GM13976 (cell line): ENCODE measurements at regions not wholly inside any gene's neighbourhood (a gene's known extent, or its start where the extent isn't known, plus 50 kb on each side); places are given as distances from the start of the nearest gene placed in this dataset.
"Not testable (repeated sequence)": the region's sequence is repeated elsewhere in the genome, so short reads cannot be mapped to it uniquely, and the experiment has no call there.

Source experiments
- DNase-seq: peaks from one replicate; pipeline ENCODE4 v3.0.0; 2012; ENCODE audit warnings: low spot score
- CTCF ChIP-seq: IDR thresholded peaks from 2 replicates; pipeline ENCODE4 v1.5.1; 2012; ENCODE audit warnings: borderline replicate concordance, mild to moderate bottlenecking; ENCODE audit not compliant: insufficient read depth; ENCODE audit errors: extremely low read depth, missing control alignments, control extremely low read depth
- in situ Hi-C: fragments of 300-500 bp; cut with MboI; formaldehyde crosslinking; loops from one replicate; pipeline ENCODE4 v1.12.0; 2022; ENCODE audit warnings: low sequenced_read_pairs, mixed read lengths, inconsistent platforms; ENCODE audit not compliant: unreplicated experiment

GRCh38 chr1:229013981-229014380 is 256.9 kb upstream of the RAB4A start:
- no peak for DNase-seq
- TF ChIP-seq CTCF: no peak
- in situ Hi-C loops: no loop called here

DNA sequence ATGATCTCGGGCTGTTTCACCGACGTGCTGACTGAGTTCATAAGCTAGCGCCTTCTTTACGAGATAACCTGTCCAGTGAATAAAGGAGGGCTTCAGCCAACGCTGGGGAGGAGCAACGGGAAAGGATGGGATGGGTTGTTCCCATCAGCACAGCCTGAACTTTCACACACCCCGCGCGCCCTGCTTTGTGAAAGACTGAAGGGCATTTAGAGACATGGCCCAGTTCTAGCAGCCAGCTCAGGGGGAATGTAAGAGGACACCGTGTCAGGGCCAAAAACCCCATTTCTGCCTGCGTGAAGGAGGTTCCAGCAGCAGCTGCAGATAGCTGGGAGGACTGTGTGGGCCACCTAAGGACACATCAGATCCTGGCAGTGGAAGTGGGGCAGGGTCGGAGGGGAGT is 255.1 kb upstream of the RAB4A start:
- no peak for DNase-seq
- in situ Hi-C loops: no loop called here
- no peak for TF ChIP-seq CTCF

DNA sequence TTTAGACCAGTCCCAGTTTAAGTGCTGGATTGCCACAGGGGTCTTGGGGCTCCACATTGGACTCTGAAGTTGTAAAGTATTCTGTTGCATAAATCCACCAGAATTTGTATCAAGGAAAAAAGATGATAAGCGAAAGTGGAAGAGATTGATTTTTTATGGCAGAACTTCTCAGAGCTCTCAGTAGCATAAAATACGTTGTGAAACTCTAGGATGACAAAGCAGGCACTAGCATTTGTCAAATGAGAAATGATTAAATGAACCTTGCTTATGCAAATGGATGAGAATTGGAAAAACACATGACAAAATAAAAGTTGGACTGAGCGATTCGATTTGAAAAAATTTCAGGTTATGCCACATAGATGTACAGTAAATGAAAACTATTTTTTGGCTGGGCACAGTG is 253.8 kb upstream of the RAB4A start:
- DNase-seq: no peak
- in situ Hi-C loops: no loop called here
- TF ChIP-seq CTCF: no peak

- in situ Hi-C loops: no loop called here
- no peak for DNase-seq
- no peak for TF ChIP-seq CTCF
Measured at GRCh38 chr1:229018674-229019295, 252.1 kb upstream of the RAB4A start.

DNA sequence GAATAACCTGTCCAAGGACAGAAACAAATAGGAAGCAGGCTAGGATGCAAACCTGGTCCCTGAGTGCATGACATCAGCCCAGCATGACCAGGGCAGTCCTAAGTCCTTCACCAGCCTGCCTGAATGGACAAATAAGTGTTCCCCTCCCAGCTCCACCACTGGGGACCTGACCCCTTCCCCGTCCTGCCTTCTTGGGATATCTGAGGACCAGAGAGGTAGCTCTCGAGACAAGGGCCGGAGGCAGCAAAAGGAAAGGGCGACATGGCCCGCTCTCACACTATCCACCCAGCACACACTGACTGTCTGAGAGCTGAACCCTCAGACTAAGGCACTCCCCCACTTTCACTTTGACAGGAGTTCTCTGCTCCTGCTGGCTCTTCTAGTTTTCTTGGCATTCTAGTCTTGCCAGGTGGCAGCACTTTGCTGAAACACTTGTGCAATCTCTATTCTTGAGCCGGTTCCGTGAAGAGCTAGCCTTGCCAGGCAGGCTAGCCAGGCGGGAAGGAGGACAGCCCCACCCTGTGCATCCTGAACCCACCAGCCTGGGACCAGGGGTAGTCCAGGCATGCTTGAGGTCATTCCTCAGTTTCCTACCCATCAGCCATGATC is 251.1 kb upstream of the RAB4A start:
- no peak for TF ChIP-seq CTCF

DNA sequence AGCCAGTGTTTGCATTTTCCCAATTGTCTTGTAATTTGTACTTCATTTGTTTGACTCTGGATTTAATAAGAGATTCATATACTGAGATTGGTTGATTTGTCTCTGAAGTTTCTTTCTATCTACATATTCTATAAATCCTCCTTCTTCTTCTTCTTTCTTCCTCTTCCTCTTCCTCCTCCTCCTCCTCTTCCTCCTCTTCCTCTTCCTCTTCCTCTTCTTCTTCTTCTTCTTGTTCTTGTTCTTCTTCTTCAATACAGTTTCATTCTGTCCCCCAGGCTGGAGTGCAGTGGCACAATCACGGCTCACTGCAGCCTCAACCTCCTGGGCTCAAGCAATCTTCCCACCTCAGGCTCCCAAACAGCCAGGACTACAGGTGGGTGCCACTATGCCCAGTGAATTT is 249.9 kb upstream of the RAB4A start:
- DNase-seq, in situ Hi-C loops: not testable (repeated sequence)

More for the DNA sequence above, 251.1 kb upstream of the RAB4A start:
- no peak for DNase-seq
- in situ Hi-C loops: no loop called here

DNA sequence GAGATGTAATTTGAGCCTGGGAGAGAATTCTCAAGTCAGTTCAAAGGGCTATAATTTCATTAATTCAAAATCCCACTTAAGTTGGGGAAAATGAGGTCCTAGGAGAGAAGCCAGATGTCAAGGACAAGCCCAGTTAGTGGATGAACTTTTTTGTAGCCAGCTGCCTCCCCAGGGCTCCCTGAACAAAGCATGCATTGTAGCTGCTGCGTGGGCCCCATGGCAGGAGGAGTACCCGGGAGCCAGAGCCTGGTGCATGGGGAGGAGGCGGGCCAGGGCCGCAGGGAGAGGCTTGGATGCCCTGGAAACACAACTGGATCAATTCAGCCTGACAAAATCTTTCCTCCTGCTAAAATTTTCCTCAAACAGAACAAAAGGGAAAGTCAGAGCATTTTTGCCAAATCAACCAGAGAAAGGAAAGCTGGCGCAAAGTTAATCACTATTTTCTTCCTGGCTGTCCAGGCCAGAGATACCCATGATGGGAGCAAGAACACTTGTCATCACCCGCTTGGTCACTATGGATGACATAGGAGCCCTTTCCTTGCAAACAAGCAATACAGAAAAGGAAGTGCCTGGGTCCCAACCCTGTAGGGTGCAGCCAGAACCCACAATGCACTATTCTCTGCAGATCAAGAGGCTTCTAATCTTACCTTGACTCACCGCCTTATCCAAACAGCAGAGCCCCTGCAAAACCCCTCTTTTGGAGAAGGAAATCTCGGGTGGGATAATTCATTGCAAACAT is 248.1 kb upstream of the RAB4A start:
- DNase-seq: no peak
- no peak for TF ChIP-seq CTCF
- in situ Hi-C loops: no loop called here
